NCI-H82 treated with DMSO at 0.1 percent for 48 hours (cell line): ENCODE measurements at regions not wholly inside any gene's neighbourhood (a gene's known extent, or its start where the extent isn't known, plus 50 kb on each side); places are given as distances from the start of the nearest gene placed in this dataset.
"Not testable (repeated sequence)": the region's sequence is repeated elsewhere in the genome, so short reads cannot be mapped to it uniquely, and the experiment has no call there.

Experiments
- DNase-seq: peaks from one replicate; lab custom pipeline; 2025; ENCODE audit not compliant: unreplicated experiment; lab: John Stamatoyannopoulos, UW

DNA sequence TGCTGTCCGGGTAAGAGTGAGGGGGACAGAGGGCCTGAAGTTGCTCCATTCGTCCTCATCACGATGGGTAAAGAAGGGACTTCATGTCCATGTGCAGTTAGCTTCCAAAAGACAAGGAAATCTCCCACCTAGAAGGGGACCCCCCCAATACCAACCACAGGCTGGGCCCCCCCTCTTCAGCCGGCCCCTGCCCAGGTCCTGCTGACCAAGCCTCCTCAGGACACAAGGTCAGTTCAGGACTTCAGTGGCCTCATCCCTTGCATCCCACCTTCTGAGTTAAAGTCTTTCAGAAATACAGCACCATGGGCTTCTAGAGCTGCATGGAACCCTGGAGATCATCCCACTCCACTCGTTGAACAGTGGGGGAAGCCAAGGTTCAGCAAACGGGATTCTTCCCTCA lies 115.4 kb upstream of the ERG start:
- DNase-seq, result no peak

DNA sequence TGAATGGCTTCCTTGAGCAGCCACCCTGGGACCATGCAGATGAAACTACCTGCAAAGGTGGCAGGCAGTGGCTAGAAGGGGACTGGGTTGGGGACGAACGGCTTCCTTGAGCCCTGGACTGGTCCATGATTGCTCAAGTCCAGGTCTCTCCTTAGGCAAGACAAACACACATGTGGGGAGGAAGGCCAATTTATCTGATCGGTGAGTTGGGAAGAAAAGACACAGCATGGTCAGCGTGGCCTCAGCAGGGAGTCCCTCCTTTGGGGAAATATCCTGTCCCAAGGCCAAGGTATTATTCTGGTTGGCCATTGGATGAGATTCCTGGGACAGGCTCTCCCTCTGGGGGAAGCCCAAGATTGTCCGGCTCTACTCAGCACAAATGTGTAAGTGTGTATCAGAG lies 116.3 kb upstream of the ERG start:
- DNase-seq, result no peak

DNA sequence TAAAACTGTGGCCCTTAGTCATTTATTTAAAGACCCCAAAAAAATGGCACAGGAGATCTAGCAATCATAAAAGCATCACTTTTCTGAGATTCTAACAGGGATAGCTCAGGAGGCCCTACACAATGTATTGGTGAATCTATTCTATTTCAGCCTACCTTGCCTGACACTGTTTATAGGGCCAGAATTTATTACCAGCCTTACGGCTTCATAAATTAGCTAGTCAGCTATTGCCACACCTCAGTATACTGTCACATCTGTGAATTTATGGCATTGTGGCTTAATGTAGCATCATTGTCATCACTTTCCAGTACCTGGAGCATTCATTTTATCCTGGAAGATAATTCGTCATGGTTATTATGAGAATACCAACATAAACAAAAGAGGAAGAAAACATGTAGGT lies 121.2 kb upstream of the ERG start:
- no peak for DNase-seq

DNA sequence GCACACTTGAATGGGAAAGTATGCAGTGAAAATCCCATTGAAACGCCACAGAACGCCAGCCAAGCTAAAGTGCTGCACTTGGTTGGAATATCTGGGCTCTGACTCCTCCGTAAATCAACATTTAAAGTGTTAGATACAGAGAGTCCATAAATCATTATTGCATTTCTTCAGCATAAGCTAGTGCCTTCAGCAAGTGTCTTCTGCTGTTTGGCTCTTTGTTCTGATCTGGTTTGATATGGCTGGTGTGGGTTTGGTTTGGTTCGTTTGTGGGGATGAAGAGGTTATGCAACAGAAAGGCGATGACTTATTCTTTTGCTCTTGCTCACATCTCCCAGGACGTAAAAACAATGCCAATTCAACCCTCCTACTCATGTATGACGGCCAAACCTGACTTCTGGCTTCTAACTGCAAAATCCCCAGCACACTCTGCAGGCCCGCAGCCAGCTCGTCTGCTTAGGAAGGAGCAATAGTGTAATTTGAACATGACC lies 121.8 kb upstream of the ERG start:
- DNase-seq, result no peak

DNA sequence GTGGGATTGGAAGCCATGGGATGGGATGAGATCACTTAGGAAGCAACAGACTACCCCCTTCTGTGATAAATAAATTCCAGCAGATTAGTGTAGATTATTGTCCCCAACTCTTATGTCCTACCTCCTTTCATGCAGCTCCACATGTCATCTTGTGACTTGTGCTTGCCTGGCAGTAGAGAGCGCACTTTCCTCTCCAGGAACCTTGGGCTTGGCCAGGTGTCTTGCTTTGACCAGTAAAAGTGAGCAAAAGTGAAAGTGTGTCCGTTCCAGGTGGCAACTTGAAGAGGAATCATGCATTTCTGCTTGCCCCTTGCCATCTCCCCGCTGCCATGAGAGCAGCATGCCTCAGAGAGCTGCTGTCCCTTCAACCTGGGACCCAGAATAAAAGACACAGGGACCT lies 122.9 kb upstream of the ERG start:
- DNase-seq, result no peak

DNA sequence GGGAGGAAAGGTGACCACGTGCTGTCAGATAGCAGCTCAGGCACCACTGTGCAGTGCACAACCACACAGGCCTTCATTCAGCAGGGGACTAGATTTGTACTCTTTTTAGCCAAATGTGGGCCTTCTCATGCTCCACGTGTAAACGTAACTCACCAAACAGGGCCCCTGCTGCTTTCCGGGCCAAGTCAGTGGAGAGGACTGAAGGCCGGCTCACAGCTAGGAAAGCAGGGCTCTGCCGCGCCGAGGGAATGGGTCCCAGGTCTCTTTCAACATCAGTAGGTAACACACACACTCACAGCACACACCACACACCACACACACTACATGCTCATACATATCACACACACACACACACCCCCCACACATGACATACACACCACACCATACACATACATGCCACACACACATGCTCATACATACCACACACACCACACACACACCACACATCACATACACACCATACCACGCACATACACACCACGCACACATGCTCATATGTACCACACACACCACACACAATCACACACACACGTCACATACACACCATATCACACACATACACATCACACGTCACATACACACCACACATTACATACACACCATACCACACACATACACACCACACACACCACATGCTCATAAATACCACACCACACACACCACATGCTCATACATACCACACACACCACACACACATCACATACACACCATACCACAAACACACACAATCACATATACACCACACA lies 124.0 kb upstream of the ERG start:
- no peak for DNase-seq

DNA sequence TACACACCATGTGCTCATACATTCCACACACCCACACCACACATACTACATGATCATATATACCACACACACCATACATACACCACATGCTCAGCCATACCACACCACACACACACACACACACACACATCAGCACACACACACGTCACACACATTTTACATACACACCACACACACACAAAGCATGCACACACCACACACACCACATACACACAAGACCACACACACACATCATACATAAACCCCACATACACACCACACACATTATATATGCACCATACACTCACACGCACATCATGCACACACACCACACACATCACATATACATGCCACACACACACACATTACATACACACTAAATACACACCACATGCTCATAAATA lies 124.5 kb upstream of the ERG start:
- no peak for DNase-seq

DNA sequence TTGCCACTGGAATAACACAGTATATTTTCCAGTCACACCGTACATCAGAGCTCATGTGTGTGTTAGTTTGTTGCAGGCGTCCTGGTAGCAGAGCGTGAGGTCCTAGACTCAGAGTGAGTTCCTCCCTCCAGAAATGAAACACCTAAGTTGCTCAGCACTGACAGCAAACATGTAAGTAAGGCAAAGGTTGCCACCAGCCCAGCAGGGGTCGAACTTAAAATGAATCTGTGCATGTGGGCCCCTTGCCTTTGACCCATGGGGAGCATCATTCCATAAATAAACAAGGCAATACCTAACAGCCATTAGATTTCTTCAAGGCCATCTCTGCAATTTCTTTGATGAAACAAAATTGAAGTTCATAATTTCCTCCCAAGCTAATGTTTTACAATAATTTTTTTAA lies 125.3 kb upstream of the ERG start:
- DNase-seq, result no peak

DNA sequence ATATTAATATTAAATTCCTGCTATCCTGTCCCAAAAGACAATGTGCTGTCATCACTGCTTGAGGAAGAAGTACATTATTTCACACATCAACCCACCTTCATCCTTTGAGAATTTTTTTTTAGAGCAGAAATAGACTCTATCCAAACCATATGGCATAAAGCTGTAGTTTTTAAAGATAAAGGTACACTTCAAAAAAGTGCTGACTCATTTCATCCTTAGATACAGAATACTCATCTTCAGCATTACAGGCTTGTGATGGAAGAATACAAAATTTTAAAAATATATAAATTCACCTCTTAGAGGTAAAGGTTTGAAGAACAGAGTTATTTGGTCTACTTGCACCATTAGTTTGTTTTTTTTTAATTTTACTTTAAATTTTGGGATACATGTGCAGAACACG lies 126.7 kb upstream of the ERG start:
- no peak for DNase-seq

DNA sequence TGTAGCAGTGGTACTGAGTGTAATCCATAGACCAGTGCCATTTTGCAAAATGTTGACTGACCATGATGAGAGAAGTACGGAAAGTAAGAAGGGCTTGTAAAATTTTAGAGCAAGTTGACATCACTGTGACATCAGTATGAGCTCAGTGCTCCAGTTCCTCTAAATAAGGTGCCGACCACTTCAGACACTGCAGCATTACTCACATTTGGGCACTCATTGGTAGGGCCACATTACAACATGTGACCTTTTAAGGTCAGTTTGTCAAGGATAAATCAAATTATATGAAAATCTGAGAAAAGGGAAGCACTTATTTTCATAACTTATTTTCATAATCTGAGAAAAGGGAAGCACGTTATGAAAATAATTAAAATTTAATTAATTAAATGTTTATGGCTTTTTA lies 128.0 kb upstream of the ERG start:
- no peak for DNase-seq

DNA sequence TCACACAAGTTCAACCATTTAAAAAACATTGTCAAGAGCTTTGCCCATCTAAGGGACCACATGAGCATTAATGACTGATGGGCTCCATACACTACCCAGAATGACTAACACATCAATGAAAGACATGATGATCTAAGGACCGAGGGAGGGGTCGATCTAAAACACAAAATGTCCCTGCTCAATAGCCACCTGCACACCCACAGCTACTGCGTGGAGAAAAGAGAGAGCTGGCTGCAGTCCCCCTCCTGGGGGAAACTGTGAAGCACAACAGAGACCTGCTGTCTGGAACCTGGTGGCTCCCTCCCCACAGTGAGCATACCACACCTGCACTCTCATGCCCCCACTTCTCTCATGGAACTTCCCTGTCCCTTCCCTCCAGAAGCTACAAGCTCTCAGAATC lies 130.1 kb upstream of the ERG start:
- no peak for DNase-seq

DNA sequence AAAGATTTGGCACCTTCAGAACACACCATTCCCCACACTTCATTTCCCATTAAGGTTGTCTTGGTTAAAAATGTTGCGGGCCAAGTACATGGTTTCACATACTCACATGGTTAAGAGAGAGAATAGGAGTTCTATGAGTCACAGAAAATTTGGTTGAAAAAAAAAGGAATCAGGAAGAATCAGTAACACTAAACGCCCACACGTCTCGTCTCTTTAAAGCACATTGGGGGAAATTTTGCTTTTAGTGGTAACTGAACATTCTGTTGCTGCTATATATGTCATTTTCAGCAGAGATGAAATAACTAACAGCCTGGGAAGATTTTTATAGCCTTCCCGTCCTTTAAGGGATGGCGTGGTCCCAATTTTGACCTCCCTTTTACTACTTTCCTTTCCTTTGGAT lies 132.9 kb upstream of the ERG start:
- no peak for DNase-seq

DNA sequence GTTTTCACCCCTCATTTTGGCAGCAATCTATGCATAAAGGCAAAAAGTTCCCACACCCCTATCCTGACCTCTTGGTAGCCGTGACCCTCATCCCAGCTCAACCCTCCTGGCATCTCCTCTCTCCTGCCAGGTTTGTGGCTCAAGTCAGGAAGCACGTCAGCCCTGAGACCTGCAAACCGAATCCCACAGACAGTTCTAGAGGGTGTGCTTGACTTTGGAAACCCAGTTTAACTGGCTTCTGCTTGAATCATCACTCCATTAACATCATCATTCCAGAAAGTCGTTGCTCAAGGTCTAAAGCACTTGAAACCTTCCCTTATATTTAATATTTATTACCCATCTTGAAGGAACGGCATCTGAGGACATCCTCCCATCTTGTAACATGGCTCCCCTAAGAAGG lies 133.4 kb upstream of the ERG start:
- no peak for DNase-seq

DNA sequence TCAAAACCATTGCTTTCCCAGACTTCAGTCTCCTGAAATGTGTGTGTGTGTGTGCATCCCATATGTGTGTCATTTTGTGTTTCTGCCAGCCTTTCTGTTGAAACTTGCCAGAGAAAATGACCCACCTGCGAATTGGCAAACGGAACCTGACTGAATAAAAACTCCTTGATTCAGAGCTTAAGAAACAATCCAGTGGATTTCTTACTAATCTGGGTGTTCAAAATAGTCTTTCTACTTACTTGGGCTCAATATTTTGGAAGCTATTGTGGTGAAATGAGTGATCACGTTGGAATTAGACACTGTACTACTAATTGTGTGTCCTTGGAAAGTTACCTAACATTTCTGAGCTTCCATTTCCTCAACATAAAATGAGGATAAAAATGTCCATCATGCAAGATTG lies 138.9 kb upstream of the ERG start:
- DNase-seq, result no peak

DNA sequence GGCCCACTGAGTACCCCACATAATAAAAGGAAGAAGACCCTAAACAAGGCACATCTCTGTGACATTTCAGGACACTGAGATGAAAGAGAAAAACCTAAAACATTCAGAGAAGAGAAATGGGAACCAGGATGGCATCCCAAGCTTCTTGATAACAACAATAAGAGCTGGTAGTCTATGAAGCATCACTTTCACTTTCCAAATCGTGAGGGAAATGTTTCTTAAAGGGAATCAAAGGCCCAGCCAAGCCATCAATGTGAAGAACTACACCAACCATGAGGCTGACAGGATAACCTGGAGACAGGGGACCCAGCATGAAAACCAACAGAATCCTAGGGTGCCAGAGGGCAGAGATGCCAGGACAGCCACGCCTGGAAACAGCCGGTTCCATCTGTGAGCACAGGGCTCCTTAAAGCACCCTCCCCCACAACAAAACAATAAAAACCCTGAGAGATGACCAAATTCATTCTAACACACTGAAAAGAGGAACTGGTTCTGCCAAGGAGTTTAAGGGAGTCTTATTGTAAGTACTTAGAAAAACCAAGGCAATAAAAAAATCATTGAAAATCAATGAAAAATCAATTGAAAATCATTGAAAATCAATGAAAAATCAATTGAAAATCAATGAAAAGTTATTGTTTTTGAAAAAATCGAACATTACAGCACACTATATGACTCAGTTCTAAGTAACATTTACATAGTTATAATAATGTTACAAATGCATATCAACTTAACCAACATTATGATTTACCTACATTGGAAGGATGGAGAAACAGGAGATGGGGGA lies 141.5 kb upstream of the ERG start:
- DNase-seq, result no peak

DNA sequence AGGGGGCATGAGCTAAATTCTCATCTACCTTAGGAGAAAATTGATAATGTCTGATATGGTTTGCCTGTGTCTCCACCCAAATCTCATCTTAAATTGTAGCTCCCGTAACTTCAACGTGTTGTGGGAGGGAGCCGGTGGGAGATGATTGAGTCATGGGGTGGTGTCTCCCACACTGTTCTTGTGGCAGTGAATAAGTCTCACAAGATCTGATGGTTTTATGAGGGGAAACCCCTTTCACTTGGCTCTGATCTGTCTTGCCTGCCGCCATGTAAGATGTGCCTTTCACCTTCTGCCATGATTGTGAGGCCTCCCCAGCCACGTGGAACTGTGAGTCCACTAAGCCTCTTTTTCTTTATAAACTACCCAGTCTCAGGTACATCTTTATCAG lies 142.1 kb upstream of the ERG start:
- DNase-seq, result not testable (repeated sequence)

DNA sequence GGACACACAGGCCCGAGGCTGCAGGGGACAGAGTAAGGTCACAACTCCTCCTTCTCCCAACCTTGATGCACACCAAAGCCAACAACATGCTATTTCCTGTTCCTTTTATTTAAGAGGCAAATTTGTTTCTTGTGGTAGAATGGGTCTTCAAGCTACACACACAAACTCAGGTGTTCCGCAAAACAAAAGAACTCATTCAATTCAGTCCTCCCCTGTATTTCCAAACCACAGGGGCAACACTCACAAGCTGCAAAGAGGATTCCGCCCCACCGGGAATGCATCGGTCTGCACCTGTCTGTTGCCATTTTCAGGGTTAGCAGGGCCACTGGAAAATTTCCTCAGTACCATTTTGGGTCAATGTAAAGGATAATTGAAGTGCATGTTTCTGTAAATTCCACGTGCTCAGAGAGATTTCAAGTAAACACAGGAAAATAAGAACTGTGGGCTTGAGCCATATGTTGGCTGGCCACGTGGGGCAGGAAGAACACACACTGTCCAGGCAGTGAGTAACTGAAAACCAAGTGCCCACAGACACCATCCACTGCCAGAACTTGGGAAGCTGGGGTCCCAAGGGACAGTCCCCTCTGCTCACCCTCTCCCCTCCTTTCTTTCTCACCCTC lies 145.2 kb upstream of the ERG start:
- no peak for DNase-seq

DNA sequence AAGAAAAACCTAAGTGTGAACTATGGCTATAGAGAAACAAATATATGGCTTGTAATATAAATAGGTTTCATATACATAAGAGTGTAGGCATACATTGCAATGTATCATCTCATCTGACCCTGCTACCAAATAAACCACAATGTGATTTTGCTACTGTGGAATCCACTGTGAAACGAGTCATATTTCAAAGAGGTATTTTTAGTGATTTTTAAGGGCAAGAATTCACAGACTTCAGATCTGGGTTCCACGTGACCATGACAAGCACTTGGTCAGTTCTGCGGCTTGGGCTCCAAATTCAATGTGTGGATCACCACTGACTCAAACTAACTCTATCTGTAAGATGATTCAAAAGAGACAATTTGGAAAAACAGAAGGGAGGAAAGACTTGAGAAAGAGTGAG lies 147.0 kb upstream of the ERG start:
- no peak for DNase-seq

DNA sequence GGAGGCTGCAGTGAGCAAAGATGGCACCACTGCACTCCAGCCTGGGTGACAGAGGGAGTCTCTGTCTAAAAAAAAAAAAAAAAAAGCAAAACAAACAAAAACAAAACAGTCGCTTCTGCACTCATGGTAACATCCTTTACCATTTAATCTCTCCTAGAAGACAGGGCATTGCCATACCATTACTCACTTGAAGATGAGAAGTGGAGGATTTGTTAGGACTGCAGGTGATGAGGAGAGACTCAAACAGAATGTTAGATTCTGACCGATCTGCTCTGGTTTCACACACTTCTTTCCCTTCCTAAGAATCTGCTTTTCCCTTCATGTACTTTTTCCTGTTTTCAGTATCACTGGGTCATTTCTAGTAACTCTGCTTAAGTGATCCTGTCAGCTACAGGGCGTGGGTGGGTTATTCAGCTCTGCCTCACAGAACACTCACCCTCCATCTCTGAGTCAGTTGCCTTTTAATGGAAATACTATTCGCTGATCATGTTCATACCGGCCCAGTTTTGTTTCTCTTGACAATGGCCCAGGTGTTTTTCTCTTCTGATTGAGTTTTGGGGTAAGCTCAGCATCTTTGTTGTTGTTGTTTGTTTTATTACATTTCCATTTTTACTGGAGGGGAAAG lies 148.0 kb upstream of the ERG start:
- DNase-seq, result no peak

DNA sequence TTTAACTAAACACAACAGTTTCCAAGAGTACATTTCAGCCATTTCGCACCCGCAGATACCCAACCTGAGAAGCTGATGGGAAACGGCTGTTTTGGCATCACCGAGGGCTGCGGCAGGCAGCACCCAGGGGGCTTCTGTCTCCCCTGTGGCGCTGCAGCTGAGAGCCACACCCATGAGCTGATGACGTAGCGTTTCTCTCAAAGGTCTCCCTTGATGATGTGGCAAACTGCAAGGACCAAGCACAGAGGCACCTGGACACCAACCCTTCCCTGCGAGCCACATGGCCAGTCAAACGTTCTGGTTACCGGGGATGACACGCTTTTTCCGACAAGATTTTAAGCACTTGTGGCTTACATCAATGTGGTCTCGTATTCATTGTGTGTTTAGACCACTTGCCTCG lies 150.8 kb upstream of the ERG start:
- DNase-seq, result no peak

DNA sequence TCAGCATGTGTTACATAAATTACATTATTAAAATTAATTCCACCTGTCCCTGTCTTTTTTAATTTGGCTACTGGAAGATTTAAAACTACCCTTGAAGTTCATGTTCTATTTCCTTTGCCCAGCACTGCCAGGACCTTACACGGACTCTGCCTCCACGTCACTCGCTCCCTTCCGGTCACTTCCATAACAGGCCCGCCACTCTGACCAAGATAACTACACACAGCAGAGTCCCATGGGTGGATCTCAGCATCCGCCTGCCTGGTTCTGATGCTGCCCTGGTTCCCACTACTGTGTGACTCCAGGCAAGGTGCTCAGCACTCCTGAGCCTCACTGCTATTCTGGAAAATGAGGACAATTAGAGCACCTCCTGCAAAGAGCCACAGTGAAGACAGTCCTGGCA lies 153.3 kb upstream of the ERG start:
- DNase-seq, result no peak

DNA sequence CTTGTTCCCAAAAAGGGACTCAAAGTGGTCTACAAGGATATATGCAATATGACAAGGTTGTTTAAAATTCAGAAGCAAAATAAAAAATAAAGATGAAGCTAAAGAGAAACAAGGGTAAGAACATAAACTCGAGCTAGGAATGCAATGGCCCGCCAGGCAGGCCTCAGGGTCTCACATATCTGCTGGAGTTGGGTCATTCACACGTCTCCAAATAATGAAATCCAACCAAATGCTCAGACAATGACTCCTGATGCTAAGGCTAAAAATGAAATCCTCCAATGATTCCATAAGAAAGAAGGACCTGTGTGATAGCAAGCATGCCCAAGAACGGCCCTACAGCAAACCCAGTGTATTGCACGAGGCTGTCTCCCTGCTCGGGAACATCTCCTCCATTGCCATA lies 153.3 kb upstream of the ETS2 start:
- no peak for DNase-seq
